H1 (cell line): ENCODE measurements at regions not wholly inside any gene's neighbourhood (a gene's known extent, or its start where the extent isn't known, plus 50 kb on each side); places are given as distances from the start of the nearest gene placed in this dataset.

ENCODE experiments used
- ASH2L ChIP-seq: fragments of 200-600, 300-600 bp; sonication (generic); IDR thresholded peaks from one replicate; pipeline ENCODE4 v1.7.1; 2017; ENCODE audit warnings: low read length
- CBX8 ChIP-seq: fragments of 300-800, 300-1000 bp; sonication (generic); IDR thresholded peaks from 2 replicates; pipeline ENCODE4 v1.7.1; 2016; ENCODE audit warnings: low read depth, low read length, borderline replicate concordance
- HDAC2 ChIP-seq, 2 experiments: fragments of 300-600 bp in 1 of 2; sonication (generic) in 1 of 2; IDR thresholded peaks; 2 replicates each; pipeline ENCODE4 v1.6.1; 2011 to 2012; ENCODE audit warnings: low read depth in 2 of 2, low read length in 2 of 2, mild to moderate bottlenecking in 2 of 2, moderate library complexity in 2 of 2, borderline replicate concordance in 1 of 2, inconsistent platforms in 1 of 2
- KDM4A ChIP-seq: IDR thresholded peaks from one replicate; pipeline ENCODE4 v1.7.1; 2012; ENCODE audit warnings: low read depth, mild to moderate bottlenecking, moderate library complexity, low read length, inconsistent platforms; ENCODE audit not compliant: severe bottlenecking
- MAFK ChIP-seq: IDR thresholded peaks from 2 replicates; pipeline ENCODE4 v1.6.1; 2012; ENCODE audit warnings: low read depth, mild to moderate bottlenecking, improper control_type of control experiment, low read length
- TEAD4 ChIP-seq: IDR thresholded peaks from 2 replicates; pipeline ENCODE4 v1.6.1; 2012; ENCODE audit warnings: low read depth, low read length, inconsistent platforms, mixed read lengths
- ZNF274 ChIP-seq: IDR thresholded peaks from 2 replicates; pipeline ENCODE4 v1.7.0; 2012; ENCODE audit warnings: low read length, borderline replicate concordance; ENCODE audit errors: extremely low read depth
- TF ChIP-seq, protein P1 (sequence below): fragments of 300-600 bp; sonication (generic); IDR thresholded peaks from 2 replicates; pipeline ENCODE4 v1.7.1; 2012; ENCODE audit warnings: low read length, moderate library complexity, mild to moderate bottlenecking, inconsistent platforms; ENCODE audit not compliant: insufficient replicate concordance

- TF ChIP-seq, protein P1, sequence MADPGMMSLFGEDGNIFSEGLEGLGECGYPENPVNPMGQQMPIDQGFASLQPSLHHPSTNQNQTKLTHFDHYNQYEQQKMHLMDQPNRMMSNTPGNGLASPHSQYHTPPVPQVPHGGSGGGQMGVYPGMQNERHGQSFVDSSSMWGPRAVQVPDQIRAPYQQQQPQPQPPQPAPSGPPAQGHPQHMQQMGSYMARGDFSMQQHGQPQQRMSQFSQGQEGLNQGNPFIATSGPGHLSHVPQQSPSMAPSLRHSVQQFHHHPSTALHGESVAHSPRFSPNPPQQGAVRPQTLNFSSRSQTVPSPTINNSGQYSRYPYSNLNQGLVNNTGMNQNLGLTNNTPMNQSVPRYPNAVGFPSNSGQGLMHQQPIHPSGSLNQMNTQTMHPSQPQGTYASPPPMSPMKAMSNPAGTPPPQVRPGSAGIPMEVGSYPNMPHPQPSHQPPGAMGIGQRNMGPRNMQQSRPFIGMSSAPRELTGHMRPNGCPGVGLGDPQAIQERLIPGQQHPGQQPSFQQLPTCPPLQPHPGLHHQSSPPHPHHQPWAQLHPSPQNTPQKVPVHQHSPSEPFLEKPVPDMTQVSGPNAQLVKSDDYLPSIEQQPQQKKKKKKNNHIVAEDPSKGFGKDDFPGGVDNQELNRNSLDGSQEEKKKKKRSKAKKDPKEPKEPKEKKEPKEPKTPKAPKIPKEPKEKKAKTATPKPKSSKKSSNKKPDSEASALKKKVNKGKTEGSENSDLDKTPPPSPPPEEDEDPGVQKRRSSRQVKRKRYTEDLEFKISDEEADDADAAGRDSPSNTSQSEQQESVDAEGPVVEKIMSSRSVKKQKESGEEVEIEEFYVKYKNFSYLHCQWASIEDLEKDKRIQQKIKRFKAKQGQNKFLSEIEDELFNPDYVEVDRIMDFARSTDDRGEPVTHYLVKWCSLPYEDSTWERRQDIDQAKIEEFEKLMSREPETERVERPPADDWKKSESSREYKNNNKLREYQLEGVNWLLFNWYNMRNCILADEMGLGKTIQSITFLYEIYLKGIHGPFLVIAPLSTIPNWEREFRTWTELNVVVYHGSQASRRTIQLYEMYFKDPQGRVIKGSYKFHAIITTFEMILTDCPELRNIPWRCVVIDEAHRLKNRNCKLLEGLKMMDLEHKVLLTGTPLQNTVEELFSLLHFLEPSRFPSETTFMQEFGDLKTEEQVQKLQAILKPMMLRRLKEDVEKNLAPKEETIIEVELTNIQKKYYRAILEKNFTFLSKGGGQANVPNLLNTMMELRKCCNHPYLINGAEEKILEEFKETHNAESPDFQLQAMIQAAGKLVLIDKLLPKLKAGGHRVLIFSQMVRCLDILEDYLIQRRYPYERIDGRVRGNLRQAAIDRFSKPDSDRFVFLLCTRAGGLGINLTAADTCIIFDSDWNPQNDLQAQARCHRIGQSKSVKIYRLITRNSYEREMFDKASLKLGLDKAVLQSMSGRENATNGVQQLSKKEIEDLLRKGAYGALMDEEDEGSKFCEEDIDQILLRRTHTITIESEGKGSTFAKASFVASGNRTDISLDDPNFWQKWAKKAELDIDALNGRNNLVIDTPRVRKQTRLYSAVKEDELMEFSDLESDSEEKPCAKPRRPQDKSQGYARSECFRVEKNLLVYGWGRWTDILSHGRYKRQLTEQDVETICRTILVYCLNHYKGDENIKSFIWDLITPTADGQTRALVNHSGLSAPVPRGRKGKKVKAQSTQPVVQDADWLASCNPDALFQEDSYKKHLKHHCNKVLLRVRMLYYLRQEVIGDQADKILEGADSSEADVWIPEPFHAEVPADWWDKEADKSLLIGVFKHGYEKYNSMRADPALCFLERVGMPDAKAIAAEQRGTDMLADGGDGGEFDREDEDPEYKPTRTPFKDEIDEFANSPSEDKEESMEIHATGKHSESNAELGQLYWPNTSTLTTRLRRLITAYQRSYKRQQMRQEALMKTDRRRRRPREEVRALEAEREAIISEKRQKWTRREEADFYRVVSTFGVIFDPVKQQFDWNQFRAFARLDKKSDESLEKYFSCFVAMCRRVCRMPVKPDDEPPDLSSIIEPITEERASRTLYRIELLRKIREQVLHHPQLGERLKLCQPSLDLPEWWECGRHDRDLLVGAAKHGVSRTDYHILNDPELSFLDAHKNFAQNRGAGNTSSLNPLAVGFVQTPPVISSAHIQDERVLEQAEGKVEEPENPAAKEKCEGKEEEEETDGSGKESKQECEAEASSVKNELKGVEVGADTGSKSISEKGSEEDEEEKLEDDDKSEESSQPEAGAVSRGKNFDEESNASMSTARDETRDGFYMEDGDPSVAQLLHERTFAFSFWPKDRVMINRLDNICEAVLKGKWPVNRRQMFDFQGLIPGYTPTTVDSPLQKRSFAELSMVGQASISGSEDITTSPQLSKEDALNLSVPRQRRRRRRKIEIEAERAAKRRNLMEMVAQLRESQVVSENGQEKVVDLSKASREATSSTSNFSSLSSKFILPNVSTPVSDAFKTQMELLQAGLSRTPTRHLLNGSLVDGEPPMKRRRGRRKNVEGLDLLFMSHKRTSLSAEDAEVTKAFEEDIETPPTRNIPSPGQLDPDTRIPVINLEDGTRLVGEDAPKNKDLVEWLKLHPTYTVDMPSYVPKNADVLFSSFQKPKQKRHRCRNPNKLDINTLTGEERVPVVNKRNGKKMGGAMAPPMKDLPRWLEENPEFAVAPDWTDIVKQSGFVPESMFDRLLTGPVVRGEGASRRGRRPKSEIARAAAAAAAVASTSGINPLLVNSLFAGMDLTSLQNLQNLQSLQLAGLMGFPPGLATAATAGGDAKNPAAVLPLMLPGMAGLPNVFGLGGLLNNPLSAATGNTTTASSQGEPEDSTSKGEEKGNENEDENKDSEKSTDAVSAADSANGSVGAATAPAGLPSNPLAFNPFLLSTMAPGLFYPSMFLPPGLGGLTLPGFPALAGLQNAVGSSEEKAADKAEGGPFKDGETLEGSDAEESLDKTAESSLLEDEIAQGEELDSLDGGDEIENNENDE = no peak
- TF ChIP-seq KDM4A = no peak
- no peak for TF ChIP-seq TEAD4
- no peak for TF ChIP-seq HDAC2 (IDR thresholded peaks at IDR 0.05; ENCODE audit: borderline replicate concordance in 1 of 2, low read depth in 2 of 2, low read length in 2 of 2)
- no peak for TF ChIP-seq MAFK
- no peak for TF ChIP-seq ASH2L
- TF ChIP-seq CBX8 = no peak
- no peak for TF ChIP-seq ZNF274
These were observed 349.8 kb downstream of the TCERG1L start (continued) for GRCh38 chr10:130961506-130962239.
